ENCODE measurements at regions not wholly inside any gene's neighbourhood (a gene's known extent, or its start where the extent isn't known, plus 50 kb on each side); places are given as distances from the start of the nearest gene placed in this dataset.
"Not testable (repeated sequence)": the region's sequence is repeated elsewhere in the genome, so short reads cannot be mapped to it uniquely, and the experiment has no call there.

GRCh38 chr3:181326637-181327223, 337.2 kb upstream of the DNAJC19 start:
- no peak for DNase-seq

- DNase-seq: not testable (repeated sequence)
Measured at GRCh38 chr3:181324516-181324915, 335.0 kb upstream of the DNAJC19 start.

GRCh38 chr3:181318321-181318720, 328.8 kb upstream of the DNAJC19 start:
- DNase-seq: no peak

GRCh38 chr3:181317508-181317907, 328.0 kb upstream of the DNAJC19 start:
- no peak for DNase-seq

GRCh38 chr3:181316482-181316881, 326.9 kb upstream of the DNAJC19 start:
- no peak for DNase-seq

GRCh38 chr3:181313335-181313734, 323.8 kb upstream of the DNAJC19 start:
- DNase-seq: no peak

DNA sequence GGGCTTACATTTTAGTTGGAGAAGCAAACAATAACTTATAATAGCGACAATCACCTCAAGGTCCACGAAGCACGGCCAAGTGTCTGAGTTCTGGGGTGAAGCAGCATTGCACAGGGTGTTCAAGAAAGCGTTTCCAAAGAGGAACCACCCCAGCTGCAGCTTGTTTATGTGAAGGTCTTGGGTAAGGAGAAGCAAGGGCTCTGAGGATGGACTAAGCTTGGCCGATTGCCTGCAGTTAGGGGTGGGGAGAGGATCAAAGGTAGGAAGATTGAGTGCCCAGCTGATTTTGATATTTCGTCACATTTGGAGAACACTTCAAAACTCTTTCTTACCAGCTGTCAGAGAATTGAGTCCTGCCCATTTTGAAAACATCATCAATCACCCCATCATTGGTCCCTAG, 321.6 kb upstream of the DNAJC19 start:
- DNase-seq: no peak

GRCh38 chr3:181302960-181303359, 313.4 kb upstream of the DNAJC19 start:
- no peak for DNase-seq

DNA sequence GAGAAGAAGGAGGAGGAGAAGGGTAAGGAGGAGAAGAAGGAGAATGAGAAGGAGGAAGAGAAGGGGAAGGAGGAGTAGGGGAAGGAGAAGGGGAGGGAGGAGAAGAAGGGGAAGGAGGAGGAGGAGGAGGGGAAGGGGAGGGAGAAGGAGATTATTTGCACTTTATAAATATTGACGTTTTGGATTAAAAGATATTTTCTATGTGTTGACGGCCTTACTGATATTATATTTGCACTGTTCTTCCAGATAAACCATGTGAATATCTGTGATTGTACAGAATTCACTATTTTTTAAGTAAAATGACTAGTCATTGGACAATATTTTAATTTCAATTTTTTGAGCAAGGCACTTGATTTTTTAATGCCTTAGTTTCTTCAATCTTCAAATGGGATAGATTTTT, 310.5 kb upstream of the DNAJC19 start:
- DNase-seq: no peak

DNA sequence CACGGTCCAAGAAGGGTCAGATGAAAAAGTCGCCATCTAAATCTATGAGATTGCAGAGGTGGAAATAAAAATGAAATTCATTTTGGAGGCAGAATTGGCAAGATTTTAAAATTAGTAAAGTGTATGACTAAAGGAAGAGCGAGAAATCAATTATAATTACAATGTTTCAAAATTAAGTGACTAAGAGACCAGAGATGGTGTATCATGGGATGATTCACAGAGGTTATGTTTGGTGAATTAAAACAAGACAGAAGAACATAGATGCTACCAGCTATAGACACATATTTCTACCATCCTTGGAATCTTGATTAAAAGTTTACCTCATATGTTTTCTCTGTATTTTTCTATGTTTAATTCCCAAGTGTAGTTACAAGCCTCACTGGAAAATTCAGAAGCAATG, 308.9 kb upstream of the DNAJC19 start:
- DNase-seq: no peak

- DNase-seq: no peak
Measured at GRCh38 chr3:181292984-181293383, 303.4 kb upstream of the DNAJC19 start.

GRCh38 chr3:181290941-181291340, 301.4 kb upstream of the DNAJC19 start:
- no peak for DNase-seq

- no peak for DNase-seq
Measured at GRCh38 chr3:181289306-181289705, 299.8 kb upstream of the DNAJC19 start.

- DNase-seq: no peak
Measured at GRCh38 chr3:181288145-181288544, 298.6 kb upstream of the DNAJC19 start.

DNA sequence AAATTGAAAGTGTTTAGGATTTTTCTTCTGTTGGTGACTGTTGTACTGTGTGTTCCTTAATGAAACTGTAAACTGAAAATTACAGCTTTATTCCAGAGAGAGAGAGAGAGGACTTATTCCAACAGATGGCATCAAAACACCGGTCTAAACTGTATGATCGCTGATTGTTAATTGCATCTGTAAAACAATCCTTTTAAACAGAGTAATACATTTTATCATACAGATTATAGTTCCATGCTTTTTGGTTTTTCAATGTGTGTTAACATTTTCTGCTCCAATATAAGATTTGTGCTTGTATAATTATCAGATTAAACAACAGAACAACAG, 289.7 kb upstream of the DNAJC19 start:
- no peak for DNase-seq

GRCh38 chr3:181278468-181279238, 289.1 kb upstream of the DNAJC19 start:
- no peak for DNase-seq

DNA sequence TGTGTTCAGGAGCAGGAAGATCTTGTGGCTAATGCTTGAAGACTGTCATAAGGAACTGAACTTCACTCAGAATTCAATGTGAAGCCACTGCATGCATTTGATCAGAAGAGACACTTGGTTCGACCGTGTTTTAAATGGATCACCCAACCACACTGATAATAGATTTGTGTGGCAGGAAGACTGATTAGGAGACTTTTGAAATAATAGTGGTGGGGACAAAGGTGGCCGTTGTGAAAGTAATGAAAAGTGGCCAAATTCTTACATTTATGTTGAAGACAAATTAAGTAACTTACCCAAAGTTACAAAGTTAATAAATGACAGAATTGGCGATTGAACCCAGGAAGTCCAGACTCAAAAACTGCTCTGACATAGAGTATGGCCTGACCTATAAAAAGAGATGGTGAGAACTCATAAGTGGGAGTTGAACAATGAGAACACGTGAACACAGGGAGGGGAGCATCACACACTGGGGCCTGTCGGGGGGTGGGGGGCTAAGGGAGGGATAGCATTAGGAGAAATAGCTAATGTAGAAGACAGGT, 286.9 kb upstream of the DNAJC19 start:
- no peak for DNase-seq

DNA sequence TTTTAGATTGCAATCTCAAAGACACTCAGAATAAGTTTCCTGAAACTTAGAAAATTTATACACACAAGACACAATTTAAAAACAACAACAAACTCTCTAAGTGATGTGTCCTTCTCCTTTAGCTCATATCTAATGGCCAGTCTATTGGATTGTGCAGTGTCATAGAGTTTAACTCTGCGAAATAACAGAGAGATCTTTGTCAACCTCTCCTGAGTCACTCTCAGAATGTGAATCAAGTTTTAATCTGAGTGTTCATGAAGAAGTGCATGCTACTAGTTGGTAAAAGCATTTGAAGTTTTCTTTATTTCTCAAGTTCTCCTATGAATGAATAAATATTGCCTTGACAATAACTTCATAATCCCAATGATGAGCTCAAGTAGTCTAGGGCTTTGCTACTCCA, 284.5 kb upstream of the DNAJC19 start:
- no peak for DNase-seq

- no peak for DNase-seq
Measured at GRCh38 chr3:181267312-181267711, 277.8 kb upstream of the DNAJC19 start.

- no peak for DNase-seq
Measured at GRCh38 chr3:181265750-181266333, 276.3 kb upstream of the DNAJC19 start.

DNA sequence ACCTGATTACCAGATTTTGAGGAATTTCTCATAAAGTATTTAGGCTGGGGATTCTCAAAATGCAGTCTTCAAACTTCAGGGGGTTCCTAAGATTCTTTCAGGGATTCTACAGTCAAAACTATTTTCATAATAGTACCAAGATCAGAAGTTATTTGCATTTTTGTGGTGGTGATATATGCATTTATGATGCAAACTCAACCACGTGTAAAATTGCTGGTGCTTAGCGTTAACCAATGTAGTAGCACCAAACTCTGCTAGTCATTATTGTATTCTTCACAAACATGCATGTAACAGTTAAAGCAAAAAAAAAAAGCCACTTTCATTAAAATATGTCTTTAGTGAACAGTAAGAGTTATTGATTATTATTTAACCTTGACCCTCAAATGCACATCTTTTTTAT, 274.9 kb upstream of the DNAJC19 start:
- DNase-seq: no peak

GRCh38 chr3:181253796-181254195, 264.3 kb upstream of the DNAJC19 start:
- DNase-seq: no peak

GRCh38 chr3:181252631-181253030, 263.1 kb upstream of the DNAJC19 start:
- no peak for DNase-seq

DNA sequence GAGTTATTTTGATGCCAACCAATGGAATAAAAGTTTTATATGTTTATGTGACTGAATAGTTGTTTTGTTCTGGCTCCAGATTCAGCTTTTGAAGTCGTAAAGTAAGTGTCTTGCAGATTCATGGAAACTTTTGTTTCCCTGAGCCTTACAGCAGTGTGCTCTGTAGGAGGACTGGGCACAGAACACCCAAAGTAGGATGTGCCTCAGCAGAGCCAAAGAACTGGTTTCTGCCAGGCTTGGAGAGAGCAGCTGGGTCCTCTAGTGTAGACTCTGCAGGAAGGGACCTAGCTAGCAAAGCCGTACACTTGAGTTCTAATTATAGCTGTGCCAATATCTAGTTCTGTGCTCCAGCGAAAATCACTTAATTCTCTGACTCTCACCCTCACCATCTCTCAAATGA, 261.2 kb upstream of the DNAJC19 start:
- no peak for DNase-seq
